K562 (cell line): ENCODE measurements at regions not wholly inside any gene's neighbourhood (a gene's known extent, or its start where the extent isn't known, plus 50 kb on each side); places are given as distances from the start of the nearest gene placed in this dataset.

Source experiments
- AFF4 ChIP-seq: sonication (generic); formaldehyde crosslinking; IDR thresholded peaks from 2 replicates; pipeline ENCODE4 v1.8.0; 2023; ENCODE audit warnings: mild to moderate bottlenecking, missing genetic modification reagents
- CBX1 ChIP-seq: sonication (generic); IDR thresholded peaks from 2 replicates; pipeline ENCODE4 v1.6.1; 2016; ENCODE audit warnings: antibody characterized with exemption, low read depth, mild to moderate bottlenecking
- CREB1 ChIP-seq, 2 experiments: sonication (generic) in 1 of 2; formaldehyde crosslinking in 1 of 2; IDR thresholded peaks; 2 replicates each; pipeline versions ENCODE4 v1.6.1 to v1.8.0; 2012 to 2022; ENCODE audit warnings: inconsistent platforms in 1 of 2, mild to moderate bottlenecking in 1 of 2, missing genetic modification reagents in 1 of 2, moderate library complexity in 1 of 2
- NCOA2 ChIP-seq, 2 experiments: fragments of 450-650 bp; IDR thresholded peaks; 2 replicates each; pipeline ENCODE4 v1.6.1; 2018; ENCODE audit warnings: mild to moderate bottlenecking in 2 of 2, moderate library complexity in 1 of 2; ENCODE audit not compliant: partially characterized antibody in 2 of 2
- NFRKB ChIP-seq: fragments of 450-650 bp; IDR thresholded peaks from 2 replicates; pipeline ENCODE4 v1.6.1; 2016; ENCODE audit warnings: low read depth
- OTX1 ChIP-seq: fragments of 450-650 bp; formaldehyde crosslinking; IDR thresholded peaks from 2 replicates; pipeline ENCODE4 v1.4.0; 2022; ENCODE audit warnings: mild to moderate bottlenecking
- RNF2 ChIP-seq: sonication (generic); IDR thresholded peaks from 2 replicates; pipeline ENCODE4 v1.6.1; 2016
- SRF ChIP-seq, 2 experiments: fragments of 250-450, 450-650 bp in 1 of 2; sonication (Bioruptor Pico) in 1 of 2; sonication (generic) in 1 of 2; formaldehyde crosslinking; IDR thresholded peaks; 2 replicates each; pipeline versions ENCODE4 v1.5.0 to v1.5.1; 2020 to 2022; ENCODE audit warnings: mild to moderate bottlenecking in 1 of 2, missing genetic modification reagents in 1 of 2
- ZNF133 ChIP-seq: fragments of 250-450 bp; sonication (Bioruptor Pico); IDR thresholded peaks from 2 replicates; pipeline ENCODE4 v1.4.0; 2020; ENCODE audit warnings: mild to moderate bottlenecking
- ZNF407 ChIP-seq: fragments of 450-650 bp; IDR thresholded peaks from 2 replicates; pipeline ENCODE4 v1.6.1; 2016; ENCODE audit warnings: low read depth
- ZNF592 ChIP-seq: fragments of 450-650 bp; IDR thresholded peaks from 2 replicates; pipeline ENCODE4 v1.6.1; 2017; ENCODE audit warnings: antibody characterized with exemption, mild to moderate bottlenecking
- ZNF780A ChIP-seq: fragments of 250-450 bp; sonication (Bioruptor Pico); IDR thresholded peaks from 2 replicates; pipeline ENCODE4 v1.5.0; 2021; ENCODE audit warnings: mild to moderate bottlenecking
- ZSCAN29 ChIP-seq: fragments of 450-650 bp; IDR thresholded peaks from 2 replicates; pipeline ENCODE4 v1.6.1; 2017

GRCh38 chr3:177356952-177357351 is 159.7 kb upstream of the TBL1XR1 start (continued):
- TF ChIP-seq ZNF407 (0 out of 2 replicates have a peak, but pooled peaks have one; percentile 25), CBX1 (no peak), NCOA2 (IDR thresholded peaks at IDR 0.05; ENCODE audit: partially characterized antibody in 2 of 2) (no peak), OTX1 (no peak), ZNF780A (no peak), NFRKB (0 out of 2 replicates have a peak, but pooled peaks have one; percentile 10), CREB1 (IDR thresholded peaks at IDR 0.05) (no peak), CREB1 (CRISPR knock-in tag; IDR thresholded peaks at IDR 0.05) (no peak), ZNF133 (no peak), ZSCAN29 (no peak), AFF4 (CRISPR knock-in tag) (0 out of 2 replicates have a peak, but pooled peaks have one; percentile 10), RNF2 (no peak), SRF (CRISPR knock-in tag; IDR thresholded peaks at IDR 0.05) (no peak), ZNF592 (no peak)
